ENCODE measurements at regions not wholly inside any gene's neighbourhood (a gene's known extent, or its start where the extent isn't known, plus 50 kb on each side); places are given as distances from the start of the nearest gene placed in this dataset.

- H3K9me3 ChIP-seq (ENCODE audit: severe bottlenecking), result no peaks in the 10 kb centered on the region
- no peaks in the 10 kb centered on the region for H3K36me3 ChIP-seq
- DNase-seq, result no peak
- no peak overlapping the region for H3K27ac ChIP-seq
- no peak overlapping the region for H3K4me3 ChIP-seq (ENCODE audit: low read depth, low read length)
- no peaks in the 10 kb centered on the region for H3K27me3 ChIP-seq (ENCODE audit: insufficient read depth, low read depth, severe bottlenecking)
- TF ChIP-seq CTCF (IDR thresholded peaks at IDR 0.05; ENCODE audit: low read depth, low read length), result no peak
Measured at GRCh38 chr3:102189956-102190723, 244.7 kb upstream of the ZPLD1 start.

- no peaks in the 10 kb centered on the region for H3K9me3 ChIP-seq (ENCODE audit: severe bottlenecking)
- no peaks in the 10 kb centered on the region for H3K36me3 ChIP-seq
- H3K4me3 ChIP-seq (ENCODE audit: low read depth, low read length), result no peak overlapping the region
- no peak overlapping the region for H3K27ac ChIP-seq
- no peak for DNase-seq
- no peak for TF ChIP-seq CTCF (IDR thresholded peaks at IDR 0.05; ENCODE audit: low read depth, low read length)
- H3K27me3 ChIP-seq (ENCODE audit: insufficient read depth, low read depth, severe bottlenecking), result no peaks in the 10 kb centered on the region
Measured at GRCh38 chr3:102192575-102192974, 242.2 kb upstream of the ZPLD1 start.

- no peaks in the 10 kb centered on the region for H3K9me3 ChIP-seq (ENCODE audit: severe bottlenecking)
- no peak for DNase-seq
- no peaks in the 10 kb centered on the region for H3K27me3 ChIP-seq (ENCODE audit: insufficient read depth, low read depth, severe bottlenecking)
- H3K4me3 ChIP-seq (ENCODE audit: low read depth, low read length), result no peak overlapping the region
- no peak overlapping the region for H3K27ac ChIP-seq
- H3K36me3 ChIP-seq, result no peaks in the 10 kb centered on the region
- no peak for TF ChIP-seq CTCF (IDR thresholded peaks at IDR 0.05; ENCODE audit: low read depth, low read length)
Measured at GRCh38 chr3:102193255-102193654, 241.6 kb upstream of the ZPLD1 start.

- Histone ChIP-seq H3K36me3 (no peaks in the 10 kb centered on the region), H3K4me3 (ENCODE audit: low read depth, low read length) (no peak overlapping the region), H3K27me3 (ENCODE audit: insufficient read depth, low read depth, severe bottlenecking) (no peaks in the 10 kb centered on the region), H3K27ac (no peak overlapping the region), H3K9me3 (ENCODE audit: severe bottlenecking) (no peaks in the 10 kb centered on the region)
- no peak for TF ChIP-seq CTCF (IDR thresholded peaks at IDR 0.05; ENCODE audit: low read depth, low read length)
- DNase-seq, result no peak
Measured at GRCh38 chr3:102194001-102194400, 240.8 kb upstream of the ZPLD1 start.

GRCh38 chr3:102194760-102195159 lies 240.1 kb upstream of the ZPLD1 start:
- H3K27ac ChIP-seq, result no peak overlapping the region
- no peaks in the 10 kb centered on the region for H3K36me3 ChIP-seq
- DNase-seq, result no peak
- no peak overlapping the region for H3K4me3 ChIP-seq (ENCODE audit: low read depth, low read length)
- H3K27me3 ChIP-seq (ENCODE audit: insufficient read depth, low read depth, severe bottlenecking), result no peaks in the 10 kb centered on the region
- TF ChIP-seq CTCF (IDR thresholded peaks at IDR 0.05; ENCODE audit: low read depth, low read length), result no peak
- no peaks in the 10 kb centered on the region for H3K9me3 ChIP-seq (ENCODE audit: severe bottlenecking)
